ENCODE measurements at regions not wholly inside any gene's neighbourhood (a gene's known extent, or its start where the extent isn't known, plus 50 kb on each side); places are given as distances from the start of the nearest gene placed in this dataset.

DNA sequence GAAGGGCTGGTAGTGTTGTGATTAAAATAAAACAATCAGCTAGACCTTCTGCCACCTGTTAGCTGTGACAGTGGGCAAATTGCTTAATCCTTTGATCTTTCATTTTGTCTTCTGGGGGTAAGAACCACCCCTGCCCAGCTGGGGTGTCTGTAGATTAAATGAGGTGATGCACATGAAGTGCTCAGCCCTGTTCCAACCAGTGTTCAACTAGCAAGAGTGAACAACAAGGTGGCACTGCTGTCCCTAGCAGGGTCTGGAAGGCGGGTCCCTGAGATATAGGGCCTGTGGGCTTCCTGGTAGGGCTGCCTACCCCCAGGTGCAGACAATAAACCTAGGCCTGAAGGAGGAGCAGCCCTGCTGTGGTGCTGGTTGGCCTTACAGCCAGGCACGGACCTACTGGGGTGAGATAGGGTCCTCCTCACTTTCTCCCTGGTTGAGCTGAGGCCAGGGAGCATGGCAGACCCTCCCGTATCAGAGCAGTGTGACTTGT lies 60.6 kb downstream of the ARL6IP4 start:
- no peak for DNase-seq (ENCODE audit: low read depth in 2 of 2)

DNA sequence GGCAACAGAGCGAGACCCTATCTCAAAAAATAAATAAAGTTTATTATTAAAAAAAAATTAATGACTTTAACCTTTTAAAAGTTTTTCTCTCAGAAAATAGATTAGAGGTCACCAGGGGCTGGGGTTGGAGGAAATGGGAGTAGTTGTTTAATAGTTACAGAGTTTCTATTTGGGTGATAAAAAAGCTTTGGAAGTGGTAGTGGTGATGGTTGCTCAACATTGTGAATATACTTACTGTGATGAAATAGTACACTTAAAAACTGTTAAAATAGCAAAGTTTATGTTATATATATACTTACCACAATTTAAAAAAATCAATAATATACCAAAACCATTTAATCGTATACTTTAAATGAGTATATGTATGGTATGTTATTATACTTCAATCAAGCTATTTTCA lies 59.6 kb downstream of the ARL6IP4 start:
- DNase-seq (ENCODE audit: low read depth in 2 of 2) = no peak

DNA sequence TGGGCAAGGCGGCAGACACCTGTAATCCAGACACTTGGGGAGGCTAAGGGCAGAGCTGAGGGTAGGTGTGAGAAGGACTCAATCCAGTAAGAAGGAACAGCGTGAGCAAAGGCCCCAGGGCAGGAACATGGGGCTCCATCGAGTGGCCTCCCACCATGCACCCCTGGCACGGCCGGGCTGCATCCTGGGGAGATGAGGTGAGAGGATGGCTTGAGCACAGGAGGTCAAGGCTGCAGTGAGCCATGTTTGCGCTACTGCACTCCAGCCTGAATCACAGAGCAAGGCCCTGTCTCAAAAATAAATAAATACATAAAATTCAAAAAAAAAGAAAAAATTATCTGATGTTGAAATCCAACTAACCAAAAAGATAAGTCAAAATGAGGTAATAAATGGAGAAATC lies 58.5 kb downstream of the ARL6IP4 start:
- DNase-seq (ENCODE audit: low read depth in 2 of 2) = no peak

DNA sequence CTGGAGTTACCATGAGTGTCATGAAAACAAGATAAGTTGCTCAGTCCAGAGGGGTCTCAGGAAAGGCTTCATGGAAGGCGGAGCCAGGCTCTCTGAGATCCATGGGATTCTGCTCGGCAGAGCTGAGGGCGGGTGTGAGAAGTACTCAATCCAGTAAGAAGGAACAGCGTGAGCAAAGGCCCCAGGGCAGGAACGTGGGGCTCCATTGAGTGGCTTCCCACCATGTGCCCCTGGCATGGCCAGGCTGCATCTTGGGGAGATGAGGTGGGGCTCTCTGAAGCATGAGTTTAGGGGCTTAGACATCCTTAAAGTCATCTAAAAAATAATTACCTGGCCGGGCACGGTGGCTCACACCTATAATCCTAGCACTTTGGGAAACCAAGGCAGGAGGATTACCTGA lies 58.0 kb downstream of the ARL6IP4 start:
- DNase-seq (ENCODE audit: low read depth in 2 of 2) = no peak

DNA sequence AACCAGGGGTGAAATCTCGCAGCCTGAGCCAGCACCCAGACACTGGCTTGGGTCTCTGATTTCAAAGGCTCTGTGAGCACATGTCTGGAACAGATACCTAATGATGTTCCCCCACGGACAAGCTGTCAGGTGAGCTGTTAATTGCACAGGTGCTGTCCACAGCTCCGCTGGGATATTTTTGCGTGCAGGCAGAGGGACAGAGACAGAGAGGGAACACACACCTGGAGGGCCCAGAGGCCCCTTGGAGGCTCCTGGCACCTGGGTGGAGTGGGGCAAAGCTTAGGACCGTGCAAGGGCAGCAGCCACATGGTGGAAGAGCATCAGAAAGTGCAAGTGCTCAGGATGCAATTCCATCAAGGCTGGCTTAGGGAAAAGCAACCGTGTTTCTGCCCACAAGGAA lies 57.3 kb downstream of the ARL6IP4 start:
- DNase-seq (ENCODE audit: low read depth in 2 of 2) = no peak

DNA sequence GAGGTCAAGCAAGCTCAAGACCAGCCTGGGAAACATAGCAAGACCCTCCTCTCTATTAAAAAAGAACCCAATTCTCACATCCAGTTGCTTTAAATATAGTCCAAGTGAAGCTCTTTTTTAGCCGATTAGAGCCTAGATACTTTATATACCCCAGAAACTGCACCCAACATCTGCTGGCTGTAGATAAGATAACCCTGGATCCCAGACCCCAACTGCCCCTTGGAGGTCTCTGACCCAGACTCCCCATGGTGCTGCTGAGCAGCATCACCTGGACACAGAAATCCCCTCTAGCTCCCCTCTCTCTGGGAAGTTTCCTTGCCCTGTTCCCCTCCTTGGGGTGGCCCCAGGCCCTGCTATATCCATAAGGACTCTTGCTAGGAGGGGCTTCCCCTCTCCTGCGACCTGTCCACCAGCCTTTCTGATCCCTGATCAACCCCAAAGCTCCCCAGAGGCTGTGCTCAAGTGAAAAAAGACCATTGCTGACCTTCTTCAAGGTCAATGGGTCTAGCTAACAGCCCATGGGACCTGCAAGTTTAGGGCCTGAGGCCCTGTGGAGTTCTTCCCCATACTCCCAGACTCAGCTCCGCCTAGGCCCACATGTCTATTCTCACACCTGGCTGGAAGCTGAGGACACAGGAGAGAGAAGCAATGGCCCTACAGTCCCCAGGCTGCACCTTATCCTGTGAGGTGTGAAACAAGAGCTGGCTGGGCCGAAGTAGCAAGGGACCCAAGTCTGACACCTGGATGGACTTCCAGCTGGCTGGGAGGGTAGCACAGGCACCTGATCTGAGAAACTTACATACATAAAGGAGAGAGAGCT lies 56.2 kb downstream of the ARL6IP4 start:
- DNase-seq (ENCODE audit: low read depth in 2 of 2) = no peak

DNA sequence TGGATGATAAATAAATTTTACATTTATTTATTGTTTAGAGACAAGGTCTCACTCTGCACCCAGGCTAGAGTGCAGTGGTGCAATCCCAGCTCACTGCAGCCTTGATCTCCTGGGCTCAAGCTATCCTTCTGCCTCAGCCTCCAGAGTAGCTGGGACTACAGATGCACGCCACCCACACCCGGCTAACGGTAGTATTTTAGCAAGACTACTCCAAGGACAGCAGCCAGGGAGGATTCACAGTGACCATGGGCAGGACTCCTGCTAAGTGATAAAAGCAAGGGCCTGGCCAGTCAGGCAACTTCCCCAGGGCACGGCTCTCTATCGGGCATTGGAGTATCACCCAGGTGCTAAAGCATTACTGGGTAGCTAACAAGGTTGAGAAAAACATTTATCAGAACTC lies 55.4 kb downstream of the ARL6IP4 start:
- DNase-seq (ENCODE audit: low read depth in 2 of 2) = no peak

DNA sequence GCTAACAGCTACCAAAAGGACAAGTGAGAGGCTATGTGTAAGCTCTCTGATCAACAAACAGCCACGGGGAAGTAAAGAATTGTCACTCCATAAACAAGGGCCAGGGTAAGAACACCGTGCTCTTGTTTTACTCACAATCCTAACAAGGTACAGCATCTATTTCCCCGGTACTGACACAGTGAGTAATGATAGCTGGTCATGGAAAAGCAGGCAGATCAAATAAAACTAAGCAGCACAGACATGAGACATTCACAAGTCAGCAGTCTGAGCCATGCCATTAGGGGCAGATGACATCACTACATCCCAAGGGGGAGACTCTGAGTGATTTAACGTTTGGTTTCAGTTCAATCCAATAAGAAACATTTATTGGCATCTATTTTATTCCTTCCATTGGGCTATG lies 54.4 kb downstream of the ARL6IP4 start:
- peak in 1 of 2 donors; percentile 4 for DNase-seq (ENCODE audit: low read depth in 2 of 2)

DNA sequence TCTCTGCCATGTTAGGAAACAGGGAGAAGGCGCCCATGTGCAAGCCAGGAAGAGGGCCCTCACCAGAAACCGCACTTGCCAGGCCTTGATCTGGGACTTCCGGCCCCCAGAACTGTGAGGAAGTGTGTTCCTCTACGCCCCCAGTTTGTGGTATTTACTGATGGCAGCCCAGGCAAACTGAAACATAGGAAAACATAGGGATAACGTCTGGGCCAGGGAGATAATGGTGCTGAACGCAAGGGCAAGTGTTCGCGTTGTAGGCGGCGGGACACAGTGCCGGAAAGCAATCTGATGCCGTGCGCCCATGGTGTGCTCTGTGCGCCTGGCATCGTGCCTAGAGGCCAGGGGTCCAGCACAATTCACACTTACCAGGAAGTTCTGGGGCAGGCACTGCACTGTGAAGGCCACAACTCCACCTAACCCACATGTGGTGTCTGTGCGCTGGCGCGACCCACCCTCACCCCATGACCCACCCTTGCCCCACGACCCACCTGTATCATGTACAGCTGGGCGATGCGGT lies 53.6 kb downstream of the ARL6IP4 start:
- DNase-seq (ENCODE audit: low read depth in 2 of 2) = no peak

DNA sequence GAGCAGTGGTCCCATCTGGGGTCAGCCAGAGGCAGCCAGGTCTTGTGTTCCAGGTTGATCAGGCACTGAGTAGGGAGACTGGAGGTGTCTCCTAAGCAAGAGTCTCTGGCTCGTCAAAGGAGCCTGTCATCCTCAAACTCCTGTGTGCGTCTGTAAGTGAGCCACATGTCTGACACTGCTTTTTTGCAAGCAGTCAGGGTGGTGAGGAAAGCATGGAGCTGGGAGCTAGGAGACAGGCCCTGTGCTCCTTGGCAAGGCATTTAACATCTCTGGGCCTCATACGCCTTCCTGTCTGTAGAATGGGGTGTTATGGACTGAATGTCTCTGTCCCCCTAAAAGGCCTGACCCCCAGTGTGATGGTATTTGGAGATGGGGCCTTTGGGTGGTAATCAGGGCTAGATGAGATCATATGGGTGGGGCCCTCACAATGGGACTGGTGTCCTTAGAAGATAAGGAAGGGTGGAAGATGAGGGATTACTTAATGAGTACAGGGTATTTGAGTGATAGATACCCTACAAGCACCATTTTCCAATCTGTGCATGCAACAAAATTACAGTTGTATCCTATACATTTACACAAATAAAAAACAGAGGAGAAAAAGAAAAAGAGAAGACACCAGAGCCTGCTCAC lies 53.0 kb downstream of the ARL6IP4 start:
- no peak for DNase-seq (ENCODE audit: low read depth in 2 of 2)

DNA sequence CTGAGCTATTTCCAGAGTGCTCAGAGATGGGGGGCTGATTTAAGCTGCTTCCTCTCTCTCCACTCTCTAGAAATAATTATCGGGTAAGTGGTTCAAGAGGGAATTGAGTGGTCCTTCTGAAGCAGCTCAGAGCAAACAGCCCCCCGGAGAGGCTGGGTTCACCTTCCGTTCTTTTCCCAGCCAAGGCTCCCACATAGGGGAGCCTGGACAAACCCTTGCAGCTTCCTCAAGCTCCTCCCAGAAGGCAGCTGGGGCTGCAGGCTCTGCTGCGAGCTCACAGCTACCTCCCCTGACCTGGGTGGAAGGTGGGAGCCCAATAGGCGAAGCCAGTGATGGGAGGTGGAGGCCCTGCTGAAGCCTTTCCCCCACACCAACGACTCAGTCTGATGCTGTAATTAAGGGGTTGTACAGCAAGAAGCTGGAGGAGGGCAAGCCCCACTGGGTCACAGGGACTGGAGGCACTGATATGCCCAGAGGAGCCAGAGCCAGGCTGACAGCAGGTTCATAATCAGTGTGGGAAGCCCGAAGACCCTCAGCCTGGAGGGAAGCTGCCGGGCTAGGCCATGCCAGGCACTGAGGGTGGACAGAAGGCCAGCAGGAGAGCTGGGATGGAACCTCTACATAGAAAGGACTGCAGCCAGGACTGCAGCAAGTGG lies 52.4 kb downstream of the ARL6IP4 start:
- DNase-seq (ENCODE audit: low read depth in 2 of 2) = no peak
